ENCODE measurements at regions not wholly inside any gene's neighbourhood (a gene's known extent, or its start where the extent isn't known, plus 50 kb on each side); places are given as distances from the start of the nearest gene placed in this dataset.

GRCh38 chr14:97196336-97196735 is 399.2 kb downstream of the VRK1 start:
- H3K27me3 ChIP-seq (ENCODE audit: insufficient read depth, low read depth, severe bottlenecking) = peaks cover 45% of the 10 kb centered on the region
- H3K27ac ChIP-seq = no peak overlapping the region
- H3K4me3 ChIP-seq (ENCODE audit: low read depth, low read length) = no peak overlapping the region
- no peaks in the 10 kb centered on the region for H3K36me3 ChIP-seq
- H3K9me3 ChIP-seq (ENCODE audit: severe bottlenecking) = peaks cover 3% of the 10 kb centered on the region
- TF ChIP-seq, protein P1, sequence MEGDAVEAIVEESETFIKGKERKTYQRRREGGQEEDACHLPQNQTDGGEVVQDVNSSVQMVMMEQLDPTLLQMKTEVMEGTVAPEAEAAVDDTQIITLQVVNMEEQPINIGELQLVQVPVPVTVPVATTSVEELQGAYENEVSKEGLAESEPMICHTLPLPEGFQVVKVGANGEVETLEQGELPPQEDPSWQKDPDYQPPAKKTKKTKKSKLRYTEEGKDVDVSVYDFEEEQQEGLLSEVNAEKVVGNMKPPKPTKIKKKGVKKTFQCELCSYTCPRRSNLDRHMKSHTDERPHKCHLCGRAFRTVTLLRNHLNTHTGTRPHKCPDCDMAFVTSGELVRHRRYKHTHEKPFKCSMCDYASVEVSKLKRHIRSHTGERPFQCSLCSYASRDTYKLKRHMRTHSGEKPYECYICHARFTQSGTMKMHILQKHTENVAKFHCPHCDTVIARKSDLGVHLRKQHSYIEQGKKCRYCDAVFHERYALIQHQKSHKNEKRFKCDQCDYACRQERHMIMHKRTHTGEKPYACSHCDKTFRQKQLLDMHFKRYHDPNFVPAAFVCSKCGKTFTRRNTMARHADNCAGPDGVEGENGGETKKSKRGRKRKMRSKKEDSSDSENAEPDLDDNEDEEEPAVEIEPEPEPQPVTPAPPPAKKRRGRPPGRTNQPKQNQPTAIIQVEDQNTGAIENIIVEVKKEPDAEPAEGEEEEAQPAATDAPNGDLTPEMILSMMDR (IDR thresholded peaks at IDR 0.05; ENCODE audit: low read depth, low read length) = no peak
- DNase-seq = no peak

- H3K9me3 ChIP-seq (ENCODE audit: severe bottlenecking) = peaks cover 3% of the 10 kb centered on the region
- H3K4me3 ChIP-seq (ENCODE audit: low read depth, low read length) = no peak overlapping the region
- H3K27me3 ChIP-seq (ENCODE audit: insufficient read depth, low read depth, severe bottlenecking) = peaks cover 41% of the 10 kb centered on the region
- DNase-seq = no peak
- no peak overlapping the region for H3K27ac ChIP-seq
- TF ChIP-seq, protein P1 (IDR thresholded peaks at IDR 0.05; ENCODE audit: low read depth, low read length) = no peak
- no peaks in the 10 kb centered on the region for H3K36me3 ChIP-seq
Observed at GRCh38 chr14:97198813-97199212, 401.6 kb downstream of the VRK1 start.

DNA sequence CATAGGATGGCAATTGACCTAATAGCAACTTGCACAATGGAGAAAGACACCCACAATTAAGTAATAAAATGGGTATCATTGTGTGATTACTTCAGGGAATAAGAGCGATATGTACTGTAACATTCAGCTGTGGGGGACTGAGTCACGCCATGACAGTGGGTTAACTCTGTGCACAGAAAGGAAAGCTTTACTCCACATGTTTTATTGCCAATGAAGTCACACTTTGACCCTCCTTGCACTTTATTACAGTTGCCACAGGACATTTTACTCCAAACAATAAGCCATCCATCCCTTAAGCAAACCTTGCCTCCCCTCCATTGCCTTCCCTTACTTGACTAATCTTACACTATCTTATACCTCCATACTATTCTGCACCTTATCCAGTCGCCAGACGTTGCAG is 403.1 kb downstream of the VRK1 start:
- Histone ChIP-seq H3K4me3 (ENCODE audit: low read depth, low read length) (no peak overlapping the region), H3K27ac (no peak overlapping the region), H3K9me3 (ENCODE audit: severe bottlenecking) (no peaks in the 10 kb centered on the region), H3K27me3 (ENCODE audit: insufficient read depth, low read depth, severe bottlenecking) (peaks cover 47% of the 10 kb centered on the region), H3K36me3 (no peaks in the 10 kb centered on the region)
- no peak for DNase-seq
- TF ChIP-seq, protein P1 (IDR thresholded peaks at IDR 0.05; ENCODE audit: low read depth, low read length) = no peak

DNA sequence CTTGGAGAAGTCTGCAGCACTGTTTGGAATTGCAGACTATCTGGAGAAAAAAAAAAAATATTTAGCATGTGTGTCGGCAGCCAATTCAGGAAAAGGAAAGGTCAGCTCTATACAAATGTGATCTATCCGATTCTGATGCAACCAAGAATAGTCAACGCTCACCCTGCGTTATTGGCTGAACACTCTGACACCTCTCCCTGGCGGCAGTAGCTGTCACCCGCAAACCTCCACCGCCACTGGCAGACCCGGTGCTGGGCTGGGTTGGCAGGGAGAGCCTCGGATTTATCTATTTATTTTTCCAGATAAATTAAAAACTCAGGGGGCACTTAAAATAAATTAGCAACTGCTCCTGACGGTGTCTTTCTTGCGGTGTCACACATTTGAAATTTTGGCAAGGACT is 409.7 kb downstream of the VRK1 start:
- TF ChIP-seq, protein P1 (IDR thresholded peaks at IDR 0.05; ENCODE audit: low read depth, low read length) = no peak
- Histone ChIP-seq H3K36me3 (no peaks in the 10 kb centered on the region), H3K9me3 (ENCODE audit: severe bottlenecking) (no peaks in the 10 kb centered on the region), H3K4me3 (ENCODE audit: low read depth, low read length) (no peak overlapping the region), H3K27ac (no peak overlapping the region), H3K27me3 (ENCODE audit: insufficient read depth, low read depth, severe bottlenecking) (peaks cover 70% of the 10 kb centered on the region)
- no peak for DNase-seq

GRCh38 chr14:97210202-97210601 is 413.0 kb downstream of the VRK1 start:
- H3K4me3 ChIP-seq (ENCODE audit: low read depth, low read length) = no peak overlapping the region
- no peak for DNase-seq
- H3K27me3 ChIP-seq (ENCODE audit: insufficient read depth, low read depth, severe bottlenecking) = peaks cover 78% of the 10 kb centered on the region
- H3K36me3 ChIP-seq = no peaks in the 10 kb centered on the region
- no peak overlapping the region for H3K27ac ChIP-seq
- no peaks in the 10 kb centered on the region for H3K9me3 ChIP-seq (ENCODE audit: severe bottlenecking)
- TF ChIP-seq, protein P1 (IDR thresholded peaks at IDR 0.05; ENCODE audit: low read depth, low read length) = no peak

DNA sequence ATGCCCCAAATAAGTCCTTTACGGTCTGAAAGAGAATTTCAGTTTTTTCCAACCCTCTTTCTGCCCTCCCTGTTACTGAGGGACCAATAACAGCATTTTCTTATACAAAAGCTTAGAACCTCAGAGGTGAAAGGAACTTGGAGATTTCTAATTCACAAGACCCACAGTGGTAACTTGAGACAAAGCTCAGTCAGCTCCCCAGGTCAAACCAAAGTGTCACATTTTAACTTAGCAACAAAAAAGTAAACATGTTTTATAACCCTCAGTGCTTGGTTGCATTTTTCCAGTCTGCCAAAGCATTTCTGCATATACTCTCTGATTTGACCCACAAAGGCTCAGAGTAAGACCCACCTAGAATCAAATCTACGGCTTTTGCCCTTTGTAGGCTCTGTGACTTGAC is 415.2 kb downstream of the VRK1 start:
- Histone ChIP-seq H3K27me3 (ENCODE audit: insufficient read depth, low read depth, severe bottlenecking) (peaks cover 81% of the 10 kb centered on the region), H3K36me3 (no peaks in the 10 kb centered on the region), H3K9me3 (ENCODE audit: severe bottlenecking) (no peaks in the 10 kb centered on the region), H3K27ac (no peak overlapping the region), H3K4me3 (ENCODE audit: low read depth, low read length) (no peak overlapping the region)
- DNase-seq = no peak
- TF ChIP-seq, protein P1 (IDR thresholded peaks at IDR 0.05; ENCODE audit: low read depth, low read length) = no peak
